ENCODE measurements at regions not wholly inside any gene's neighbourhood (a gene's known extent, or its start where the extent isn't known, plus 50 kb on each side); places are given as distances from the start of the nearest gene placed in this dataset.

DNA sequence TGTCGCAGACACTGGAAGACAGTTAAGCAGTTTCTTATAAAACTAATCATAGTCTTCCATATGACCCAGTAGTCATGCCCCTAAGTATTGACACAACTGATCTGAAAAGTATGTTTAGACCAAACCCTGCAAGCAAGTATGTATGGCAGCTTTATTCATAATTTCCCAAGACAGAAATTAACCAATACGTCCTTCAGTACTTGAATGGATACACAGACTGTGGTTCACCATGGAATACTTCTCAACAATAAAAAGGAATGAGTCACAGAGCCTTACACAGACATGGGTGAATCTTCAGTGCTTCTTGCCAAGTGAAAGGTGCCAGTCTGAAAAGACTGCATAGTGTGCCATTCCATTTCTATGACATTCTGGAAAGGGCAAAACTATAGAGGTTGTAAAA, 50.2 kb upstream of the AKR1E2 start:
- DNase-seq (ENCODE audit: low read depth in 2 of 2), result no peak

DNA sequence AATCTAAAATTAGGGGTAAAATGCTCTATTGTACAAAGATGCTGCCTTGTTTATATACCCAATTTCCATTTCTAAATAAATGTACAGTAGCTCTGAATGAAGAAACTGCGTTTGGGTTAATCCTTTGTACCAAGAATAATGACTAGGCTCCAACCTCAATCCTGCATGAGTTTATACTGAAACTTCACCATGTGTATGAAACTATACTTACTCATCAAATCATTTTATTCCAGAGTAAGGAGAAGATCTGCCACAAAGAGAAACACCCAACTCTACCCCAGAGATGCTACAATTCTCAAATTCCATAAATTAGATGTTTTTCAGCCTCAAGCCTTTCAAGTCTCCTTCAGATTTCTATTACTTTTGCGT, 53.8 kb upstream of the AKR1E2 start:
- DNase-seq (ENCODE audit: low read depth in 2 of 2), result no peak

DNA sequence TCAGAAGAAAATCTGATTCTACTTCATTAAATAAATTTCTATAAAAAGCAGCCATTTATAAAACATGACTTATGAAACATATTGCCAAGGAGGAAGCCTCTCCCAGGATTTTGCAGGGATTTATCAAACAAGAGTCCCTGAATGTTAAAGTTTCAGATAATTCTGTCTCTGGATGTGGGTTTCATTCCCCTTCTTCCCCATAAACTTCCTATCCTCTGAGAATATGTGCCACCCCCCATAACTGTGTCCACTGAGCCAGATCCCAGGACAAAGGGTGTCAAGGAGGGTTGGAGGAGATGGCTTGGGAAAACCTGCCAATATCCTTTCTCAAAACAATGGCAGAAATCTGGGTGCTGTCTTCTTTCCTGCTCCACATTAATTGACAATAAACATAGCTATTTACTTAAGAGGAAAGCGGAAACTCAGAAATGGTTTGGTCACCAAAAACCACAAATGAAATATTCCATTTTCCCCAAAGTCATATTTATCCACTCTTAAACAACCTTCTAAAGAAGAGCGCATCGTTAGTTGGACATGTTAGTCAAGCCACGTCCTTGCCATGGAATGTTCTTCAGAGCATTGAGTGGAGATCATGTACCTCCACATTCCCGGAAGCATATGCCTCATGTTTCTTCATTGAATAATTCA, 54.3 kb upstream of the AKR1E2 start:
- DNase-seq (ENCODE audit: low read depth in 2 of 2), result no peak

DNA sequence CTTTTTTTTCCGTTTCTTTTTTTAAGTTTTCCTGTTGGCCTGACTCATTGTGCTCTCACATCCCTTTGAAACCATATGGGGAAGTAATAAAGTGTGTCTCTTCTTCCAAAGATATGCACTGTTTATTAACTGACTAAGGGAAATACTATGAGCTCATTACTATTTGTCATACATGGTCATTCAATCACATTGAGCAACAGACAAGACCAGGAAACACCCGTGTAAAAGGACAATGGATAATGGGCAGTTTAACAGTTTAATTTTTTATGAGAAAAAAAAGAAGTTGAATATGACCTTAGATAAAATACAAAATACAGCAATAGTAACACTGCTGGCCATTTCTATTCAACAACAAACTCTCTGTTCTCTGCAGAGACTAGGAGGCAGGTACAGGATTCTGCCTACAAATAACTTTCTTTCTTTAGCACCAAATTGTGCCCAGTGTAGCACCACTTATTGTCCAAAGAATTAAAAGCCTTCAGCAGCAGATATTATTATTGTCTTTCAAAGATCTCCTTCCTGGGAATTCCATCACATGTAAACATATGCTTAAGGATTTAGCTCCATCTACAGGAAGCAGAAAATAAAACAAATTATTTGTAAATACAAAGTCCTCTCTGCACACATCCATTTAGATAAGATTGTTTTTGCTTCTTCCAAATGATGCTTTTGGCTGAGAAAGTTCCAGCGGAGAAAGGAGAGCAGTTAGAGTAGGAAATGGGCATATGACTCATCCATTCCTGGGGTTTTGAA, 55.0 kb upstream of the AKR1E2 start:
- no peak for DNase-seq (ENCODE audit: low read depth in 2 of 2)

DNA sequence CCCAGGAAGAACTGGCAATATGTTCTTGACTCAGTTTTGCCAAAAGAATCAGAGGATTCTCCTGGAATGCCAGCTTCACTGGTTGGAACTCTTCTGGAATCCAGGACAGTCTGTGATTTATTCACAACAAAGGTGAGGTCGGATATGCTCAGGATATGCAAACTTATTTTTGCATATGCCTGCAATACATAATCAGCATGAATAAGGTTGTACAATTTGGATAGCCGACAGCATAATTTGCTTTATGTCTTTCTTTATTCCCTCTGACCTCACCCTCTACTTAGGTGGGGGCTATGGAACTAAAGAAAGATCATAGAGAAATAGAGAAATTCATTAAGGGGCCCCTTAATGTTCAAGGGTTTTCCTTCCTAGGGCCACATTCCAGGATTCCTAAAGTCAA, 57.6 kb upstream of the AKR1E2 start:
- no peak for DNase-seq (ENCODE audit: low read depth in 2 of 2)

DNA sequence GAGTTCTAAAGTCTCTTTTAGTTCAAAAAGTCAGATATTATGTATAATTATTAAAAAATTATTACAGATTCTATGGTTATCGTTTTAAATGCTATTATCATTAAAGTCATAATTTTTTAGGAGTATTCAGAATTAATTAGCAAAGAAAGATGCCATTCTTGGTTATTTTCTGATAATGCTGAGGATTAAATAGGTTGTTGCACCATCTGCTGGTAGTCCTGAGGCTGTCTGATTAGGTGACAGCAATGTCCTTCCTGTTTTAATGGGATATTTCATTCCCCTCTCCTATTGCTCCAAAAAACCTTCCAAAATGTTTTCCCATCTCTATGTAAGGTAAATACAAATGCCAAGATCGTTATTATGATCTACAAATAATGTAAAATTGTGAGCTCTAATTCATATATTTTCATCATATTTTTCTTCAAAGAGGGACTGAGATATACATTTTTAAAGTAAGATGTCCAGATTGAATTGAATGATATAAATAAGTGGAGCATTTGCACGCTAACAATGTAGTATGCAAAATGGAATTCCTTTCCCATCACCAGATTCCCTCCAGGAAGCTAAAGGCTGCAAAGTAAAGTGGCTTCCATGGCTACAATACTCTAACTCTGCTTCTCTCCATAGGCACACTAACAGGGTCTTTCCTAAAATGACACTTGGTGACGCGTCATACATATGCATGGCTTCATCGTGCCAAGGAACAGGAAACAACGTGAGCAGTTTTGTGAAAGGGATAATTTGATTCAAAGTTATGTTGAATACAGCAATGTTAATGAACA, 58.8 kb upstream of the AKR1E2 start:
- DNase-seq (ENCODE audit: low read depth in 2 of 2), result no peak

DNA sequence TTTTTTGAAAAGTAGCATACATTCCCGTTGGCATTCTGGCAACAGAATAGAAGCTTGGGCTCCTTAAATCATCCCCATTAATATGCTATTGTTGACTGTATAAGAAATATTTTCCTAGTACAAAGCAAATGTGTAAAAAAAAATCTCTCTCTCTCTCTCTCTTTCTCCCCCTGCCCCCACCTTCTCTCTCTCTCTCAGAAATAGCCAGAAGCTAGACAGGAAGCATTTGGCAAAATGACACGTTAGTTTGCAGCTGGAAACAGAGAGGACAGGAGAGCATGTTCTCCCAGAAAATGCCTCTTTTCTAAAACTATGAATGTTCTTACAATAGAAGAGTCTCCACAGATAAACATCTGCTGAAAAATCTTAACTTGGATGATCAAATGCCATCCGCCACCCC, 59.6 kb upstream of the AKR1E2 start:
- no peak for DNase-seq (ENCODE audit: low read depth in 2 of 2)

DNA sequence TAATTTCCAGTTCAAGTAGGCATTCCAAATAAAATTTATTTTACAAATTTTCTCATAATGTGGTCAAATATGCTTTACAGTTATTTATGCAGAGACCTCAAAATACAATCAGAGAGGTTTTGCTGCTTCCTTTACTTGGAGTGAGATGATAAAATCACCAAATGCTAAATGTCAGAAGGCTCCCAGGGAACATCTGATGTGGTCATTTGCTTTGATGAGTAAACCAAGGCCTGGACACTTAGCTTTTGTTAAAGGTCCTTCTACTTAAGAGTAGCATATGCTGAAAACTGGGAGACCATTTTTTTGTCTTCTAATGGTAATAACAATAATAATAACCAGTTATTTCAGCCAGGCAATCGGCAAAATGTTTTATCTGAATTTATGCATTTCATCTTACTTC, 60.6 kb upstream of the AKR1E2 start:
- no peak for DNase-seq (ENCODE audit: low read depth in 2 of 2)

DNA sequence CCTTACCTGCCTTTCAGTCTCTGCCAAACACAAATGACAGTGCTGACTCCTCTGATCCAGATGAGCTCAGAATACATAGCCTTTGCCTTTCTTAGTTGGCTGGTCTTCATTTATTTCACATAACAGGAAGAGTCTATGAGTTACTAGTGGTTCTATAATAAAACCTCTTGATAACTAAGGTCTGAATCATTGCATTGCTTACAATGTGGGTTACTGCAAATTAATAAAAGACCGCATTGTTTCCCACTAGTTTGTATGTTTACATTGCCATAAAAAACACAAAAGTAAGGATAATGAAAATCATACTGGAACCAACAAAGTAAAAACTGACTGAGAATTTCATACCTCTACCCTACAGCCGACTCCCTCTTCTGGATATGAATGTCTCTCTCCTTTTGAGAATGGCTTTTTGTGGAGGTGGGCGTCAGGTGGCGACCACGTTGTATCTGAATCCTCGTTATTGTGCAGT, 62.0 kb upstream of the AKR1E2 start:
- DNase-seq (ENCODE audit: low read depth in 2 of 2), result no peak

DNA sequence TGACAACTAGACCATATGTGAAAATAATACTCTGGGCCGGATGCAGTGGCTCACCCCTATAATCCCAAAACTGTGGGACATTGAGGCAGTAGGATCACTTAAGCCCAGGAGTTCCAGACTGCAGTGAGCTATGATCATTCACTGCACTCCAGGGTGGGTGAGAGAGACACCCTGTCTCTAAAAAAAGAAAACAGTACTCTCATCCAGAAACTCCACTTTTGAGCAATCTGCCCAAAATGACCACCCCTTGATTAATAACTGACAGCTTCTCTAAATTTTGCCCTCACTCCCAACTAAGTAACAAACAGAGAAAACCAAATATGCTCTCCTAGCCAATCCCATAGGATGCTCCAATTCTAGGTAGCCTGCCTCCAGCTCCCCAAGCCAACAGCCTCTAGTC, 62.5 kb upstream of the AKR1E2 start:
- DNase-seq (ENCODE audit: low read depth in 2 of 2), result no peak

DNA sequence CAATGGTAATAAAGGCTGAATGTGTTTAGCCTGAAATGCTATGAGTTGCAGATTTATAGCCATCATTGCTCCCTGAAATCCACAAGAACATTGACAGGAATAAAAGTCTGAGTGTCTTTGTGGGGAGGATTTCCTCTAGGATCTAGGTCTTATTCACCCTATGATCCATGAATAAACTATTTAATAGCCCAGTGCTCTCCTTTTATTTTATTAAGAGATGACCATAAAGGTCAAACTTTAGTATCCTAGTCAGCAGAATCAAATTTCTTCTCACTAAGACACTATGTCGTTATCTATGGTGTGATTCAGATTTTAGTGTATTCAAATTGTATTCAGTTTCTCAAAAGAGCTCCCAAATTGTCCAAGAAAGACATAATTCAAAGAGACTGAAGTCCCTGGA, 67.8 kb upstream of the AKR1E2 start:
- DNase-seq (ENCODE audit: low read depth in 2 of 2), result no peak

DNA sequence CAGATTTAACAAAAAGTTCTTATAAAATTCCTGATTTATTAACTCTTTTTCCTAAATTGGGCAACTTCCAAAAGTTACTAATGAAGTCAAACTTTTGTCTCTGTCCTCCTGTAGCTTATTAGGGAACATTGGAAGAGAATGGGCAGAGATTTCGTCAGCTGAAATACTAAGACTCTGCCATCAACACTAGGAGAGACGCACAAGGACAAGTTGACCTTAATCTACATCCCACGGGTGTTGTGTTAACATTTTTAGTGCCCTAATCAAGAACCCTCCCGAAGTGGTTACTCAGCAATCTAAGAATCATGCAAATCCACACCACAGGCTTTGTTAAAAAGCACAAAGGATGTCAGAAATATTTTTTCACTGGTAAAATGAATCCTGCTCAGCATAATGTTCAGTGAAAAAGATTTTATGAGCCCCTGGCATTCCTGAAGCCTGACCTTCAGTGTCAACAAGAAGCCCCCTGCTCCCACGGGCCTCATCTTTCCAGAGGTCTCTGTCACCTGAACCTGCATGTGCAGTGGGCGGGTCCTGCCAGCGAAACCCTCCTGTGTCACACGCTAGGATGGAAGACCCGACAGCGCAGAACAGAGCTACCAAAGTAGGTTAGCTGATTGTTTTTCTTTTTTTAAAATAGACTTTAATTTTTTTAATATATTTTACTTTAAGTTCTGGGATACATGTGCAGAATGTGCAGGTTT, 70.6 kb upstream of the AKR1E2 start:
- DNase-seq (ENCODE audit: low read depth in 2 of 2), result no peak

DNA sequence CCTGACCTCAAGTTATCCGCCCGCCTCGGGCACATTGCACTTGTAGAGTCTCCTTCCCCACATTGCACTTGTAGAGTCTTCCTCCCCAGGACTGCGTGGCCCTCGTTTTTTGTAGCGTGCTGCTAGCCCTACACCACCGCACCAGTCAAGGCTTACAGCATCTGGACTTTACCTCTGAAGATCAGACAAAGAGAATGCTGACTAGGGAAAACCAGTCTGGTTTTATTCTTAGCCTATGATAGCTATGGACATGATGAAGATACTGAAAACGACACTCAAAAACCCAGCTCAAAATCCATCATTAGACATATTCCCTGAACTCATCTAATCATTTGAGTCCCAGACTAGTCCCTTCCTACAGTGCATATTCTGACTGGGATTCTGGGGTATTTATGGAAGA, 71.9 kb upstream of the AKR1E2 start:
- DNase-seq (ENCODE audit: low read depth in 2 of 2), result no peak

DNA sequence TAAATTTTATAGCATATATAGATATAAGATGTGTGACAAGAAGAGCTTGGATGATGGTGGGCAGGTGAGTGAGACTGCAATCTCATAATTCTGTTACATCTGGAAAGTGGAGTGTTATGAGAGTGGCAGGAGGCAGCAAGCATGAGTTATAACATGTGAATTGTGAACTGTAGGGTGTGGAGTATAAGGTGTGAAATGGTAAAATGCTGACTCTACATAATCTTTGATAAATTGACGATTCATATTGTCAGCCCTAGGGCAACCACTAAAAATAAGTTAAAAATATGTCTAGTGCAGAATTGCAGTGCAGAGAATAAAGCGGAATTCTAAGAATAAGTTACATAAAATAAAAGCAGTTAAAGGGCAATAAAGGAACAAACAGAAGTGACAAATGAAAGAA, 74.8 kb upstream of the AKR1E2 start:
- no peak for DNase-seq (ENCODE audit: low read depth in 2 of 2)

DNA sequence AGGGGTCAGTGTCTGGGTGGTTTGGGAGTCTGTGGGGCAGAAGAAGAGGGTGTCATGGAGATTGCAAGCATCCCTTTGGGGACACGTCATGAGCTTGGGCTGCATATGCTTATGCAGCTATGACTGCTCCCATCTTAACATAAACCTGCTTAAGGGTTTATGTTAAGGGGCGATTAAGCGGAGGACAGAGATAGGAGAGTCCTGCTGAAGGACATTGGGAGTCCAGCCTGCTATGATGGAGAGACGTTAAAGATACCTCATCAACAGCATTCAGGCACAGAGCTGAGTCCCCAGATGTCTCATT, 76.8 kb upstream of the AKR1E2 start:
- no peak for DNase-seq (ENCODE audit: low read depth in 2 of 2)

DNA sequence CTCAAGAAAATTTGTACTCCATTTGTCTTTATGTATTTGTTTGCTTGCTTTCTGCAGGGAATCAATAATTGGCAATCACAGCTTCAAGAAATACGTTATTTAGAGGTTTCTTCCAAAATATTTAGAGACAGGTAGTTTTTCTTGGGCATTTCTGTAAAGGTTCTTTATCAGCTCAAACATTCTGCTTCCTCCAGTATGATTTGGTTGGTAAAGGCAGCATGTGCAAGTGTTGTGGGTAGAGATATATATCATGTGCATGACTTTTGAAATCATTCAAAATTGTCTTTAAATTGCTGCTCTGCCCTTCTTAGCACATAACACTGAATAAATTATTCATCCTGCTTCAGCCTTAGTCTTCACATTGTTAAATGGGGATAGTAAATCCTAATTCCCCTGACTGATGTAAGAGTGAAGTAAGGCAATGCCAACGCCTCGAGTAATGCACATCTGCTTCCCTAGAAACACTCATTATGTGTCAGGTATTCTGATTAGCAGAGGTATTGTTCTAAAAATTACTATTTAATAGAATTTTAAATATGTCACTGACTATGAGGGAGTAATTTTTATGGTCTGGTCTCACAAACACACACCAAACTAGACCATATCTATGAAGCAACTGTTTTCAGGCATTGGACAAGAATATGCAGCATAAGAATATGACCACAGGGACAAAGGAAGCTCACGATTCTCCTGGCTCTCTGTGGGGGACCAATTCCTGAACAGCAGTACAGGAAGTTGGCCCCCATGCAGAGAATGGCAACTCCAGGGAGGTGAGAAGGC, 77.3 kb upstream of the AKR1E2 start:
- DNase-seq (ENCODE audit: low read depth in 2 of 2), result no peak

DNA sequence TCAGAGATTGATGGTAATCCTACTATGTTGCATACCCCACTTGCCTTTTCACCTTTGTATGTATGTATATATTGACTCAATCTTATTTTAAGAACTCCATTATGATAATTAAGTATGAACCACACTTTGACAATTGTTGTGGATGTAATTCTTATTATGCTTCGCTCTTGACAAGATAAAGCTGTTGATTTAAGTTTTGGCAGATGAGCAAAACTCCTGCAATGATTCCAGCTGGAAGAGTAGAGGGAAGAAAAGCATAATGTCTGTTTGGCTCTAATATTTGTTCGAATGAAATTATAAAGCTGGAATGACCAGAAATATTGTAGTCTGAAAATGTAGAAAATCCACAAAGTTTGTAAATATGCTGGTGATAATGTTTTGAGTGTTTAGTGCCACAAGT, 83.8 kb upstream of the AKR1E2 start:
- DNase-seq (ENCODE audit: low read depth in 2 of 2), result no peak

DNA sequence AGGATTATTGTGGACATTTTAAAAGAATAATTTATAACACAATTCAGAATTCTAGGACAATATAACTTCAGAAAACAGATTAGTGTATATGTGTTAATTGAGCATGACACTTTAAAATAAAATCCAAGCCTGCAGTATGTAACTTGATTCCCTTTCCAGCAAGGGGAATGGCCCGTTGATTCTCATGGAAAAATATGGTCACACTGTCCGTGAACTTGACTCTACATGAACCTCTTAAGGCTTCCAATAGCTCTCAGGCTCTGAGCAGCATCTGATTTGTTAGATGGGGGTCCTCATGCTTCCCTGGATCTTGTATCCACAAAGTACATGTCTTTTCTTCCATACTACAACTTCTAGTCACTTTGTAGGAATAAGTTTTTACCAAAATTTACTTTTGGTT, 85.5 kb upstream of the AKR1E2 start:
- no peak for DNase-seq (ENCODE audit: low read depth in 2 of 2)

DNA sequence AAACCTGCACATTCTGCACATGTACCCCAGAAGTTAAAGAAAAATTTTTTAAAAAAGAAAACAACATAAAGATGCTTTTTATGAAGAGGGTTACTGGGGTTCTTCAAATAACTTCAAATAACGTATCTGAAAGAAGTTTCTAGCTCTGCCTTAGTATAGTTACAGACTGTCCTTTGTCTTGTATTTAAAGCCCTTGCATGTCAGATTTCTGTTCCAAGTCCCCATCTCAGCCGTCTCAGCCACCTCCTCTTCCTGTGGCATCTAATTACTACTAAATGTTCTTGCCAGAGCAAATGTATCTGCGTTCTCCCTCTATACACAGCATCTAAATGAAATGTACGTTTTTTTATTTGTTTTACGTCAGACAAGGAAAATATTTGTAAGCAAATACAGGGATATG, 89.4 kb upstream of the AKR1E2 start:
- no peak for DNase-seq (ENCODE audit: low read depth in 2 of 2)

DNA sequence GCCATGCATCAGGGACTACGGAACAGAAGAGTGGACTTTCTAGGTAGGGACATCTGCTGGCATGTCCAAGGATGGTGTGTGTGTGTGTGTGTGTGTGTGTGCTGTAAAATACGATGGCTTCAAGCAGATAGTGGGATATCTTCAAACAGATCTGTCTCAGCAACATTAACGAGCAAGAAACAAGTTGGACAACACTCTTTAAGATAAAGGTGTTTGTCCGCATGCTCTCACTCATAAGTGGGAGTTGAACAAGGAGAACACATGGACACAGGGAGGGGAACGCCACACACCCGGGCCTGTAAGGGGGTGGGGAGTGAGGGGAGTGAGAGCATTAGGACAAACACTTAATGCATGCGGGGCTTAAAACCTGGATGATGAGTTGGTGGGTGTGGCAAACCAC, 89.8 kb upstream of the AKR1E2 start:
- no peak for DNase-seq (ENCODE audit: low read depth in 2 of 2)

DNA sequence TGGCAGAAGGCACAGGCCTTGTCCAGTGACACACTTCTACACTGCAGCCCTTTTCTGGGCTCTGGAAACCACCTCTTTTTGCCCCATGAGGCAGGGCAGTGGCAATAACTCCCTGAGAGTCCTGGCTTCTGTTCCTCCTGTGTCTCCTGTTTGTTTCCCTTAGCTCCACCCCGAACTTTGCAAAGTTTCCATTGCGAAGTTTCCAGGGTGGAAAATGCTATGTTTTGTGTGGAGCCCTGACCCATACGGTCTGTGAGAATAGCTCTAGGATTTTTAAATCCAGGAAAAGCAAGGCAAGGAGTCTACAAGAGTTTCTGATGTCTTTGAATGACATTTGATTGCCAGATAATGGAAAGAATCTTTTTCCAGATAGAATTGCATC, 92.2 kb upstream of the AKR1E2 start:
- DNase-seq (ENCODE audit: low read depth in 2 of 2), result no peak
